Lower leg skin (tissue), 3 donors: ENCODE measurements at regions not wholly inside any gene's neighbourhood (a gene's known extent, or its start where the extent isn't known, plus 50 kb on each side); places are given as distances from the start of the nearest gene placed in this dataset.

Experiments
- CTCF ChIP-seq, 3 donors: fragments of 450-650 bp; IDR thresholded peaks; one replicate each; pipeline ENCODE4 v1.5.1; 2016; ENCODE audit warnings: antibody characterized with exemption in 3 of 3, mild to moderate bottlenecking in 3 of 3, moderate library complexity in 2 of 3
- POLR2A ChIP-seq, 2 donors: fragments of 450-650 bp; IDR thresholded peaks; one replicate each; pipeline ENCODE4 v1.6.1; 2016 to 2017; ENCODE audit warnings: antibody characterized with exemption in 2 of 2, mild to moderate bottlenecking in 1 of 2, moderate library complexity in 1 of 2

- TF ChIP-seq CTCF (IDR thresholded peaks at IDR 0.05) (no peak), POLR2A (IDR thresholded peaks at IDR 0.05) (no peak)
Measured at GRCh38 chr6:142601427-142601826, 299.6 kb downstream of the ADGRG6 start.
